Kidney tubule cell (primary cell): ENCODE measurements at regions not wholly inside any gene's neighbourhood (a gene's known extent, or its start where the extent isn't known, plus 50 kb on each side); places are given as distances from the start of the nearest gene placed in this dataset.
"Not testable (repeated sequence)": the region's sequence is repeated elsewhere in the genome, so short reads cannot be mapped to it uniquely, and the experiment has no call there.

Source experiments
- DNase-seq: peaks from one replicate; pipeline ENCODE4 v3.0.0-alpha.2; 2018; ENCODE audit warnings: low spot score

DNA sequence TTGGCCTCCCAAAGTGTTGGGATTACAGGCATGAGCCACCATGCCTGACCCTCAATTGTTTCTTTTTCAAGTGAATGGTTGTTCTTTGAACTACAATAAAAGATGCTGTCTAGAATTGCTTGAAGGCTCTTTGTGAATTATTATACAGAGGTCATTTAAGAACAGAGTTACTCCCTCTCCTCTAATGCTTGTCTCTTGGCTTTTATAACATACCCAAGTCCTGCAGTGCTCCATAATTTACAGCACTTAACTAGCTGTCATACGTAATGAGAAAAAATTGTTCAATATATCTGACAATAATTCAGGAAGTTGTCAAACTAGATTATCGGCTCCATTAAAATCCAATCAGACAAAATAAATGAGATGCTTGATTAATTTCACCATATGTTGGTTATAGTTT lies 823.0 kb upstream of the ATXN7L3B start:
- no peak for DNase-seq

DNA sequence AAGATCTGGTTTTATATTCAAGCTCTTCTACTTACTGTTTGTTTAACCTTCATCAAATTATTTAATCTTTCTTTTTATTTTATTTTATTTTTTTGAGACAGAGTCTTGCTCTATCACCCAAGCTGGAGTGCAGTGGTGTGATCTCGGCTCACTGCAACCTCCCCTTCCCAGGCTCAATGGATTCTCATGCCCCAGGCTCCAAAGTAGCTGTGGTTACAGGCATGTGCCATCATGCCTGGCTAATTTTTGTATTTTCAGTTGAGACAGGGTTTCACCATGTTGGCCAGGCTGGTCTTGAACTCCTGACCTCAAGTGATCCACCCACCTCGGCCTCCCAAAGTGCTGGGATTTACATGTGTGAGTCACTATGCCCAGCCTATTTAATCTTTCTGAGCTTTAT lies 821.5 kb upstream of the ATXN7L3B start:
- DNase-seq, result not testable (repeated sequence)

DNA sequence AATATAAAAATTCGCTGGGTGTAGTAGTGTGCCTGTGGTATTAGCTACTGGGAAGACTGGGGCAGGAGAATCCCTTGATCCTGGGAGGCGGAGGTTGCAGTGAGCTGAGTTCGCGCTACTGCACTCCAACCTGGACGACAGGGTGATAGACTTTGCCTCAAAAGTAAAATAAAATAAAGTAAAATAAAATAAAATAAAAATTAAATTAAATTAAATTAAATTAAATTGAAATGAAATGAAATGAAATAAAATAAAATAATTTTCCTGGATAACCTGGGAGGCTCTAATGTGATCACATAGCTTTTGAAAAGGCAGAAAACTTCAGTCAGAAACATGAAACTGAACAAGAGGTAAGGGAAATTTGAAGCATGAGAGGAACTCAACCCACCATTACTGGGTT lies 818.4 kb upstream of the ATXN7L3B start:
- DNase-seq, result no peak

DNA sequence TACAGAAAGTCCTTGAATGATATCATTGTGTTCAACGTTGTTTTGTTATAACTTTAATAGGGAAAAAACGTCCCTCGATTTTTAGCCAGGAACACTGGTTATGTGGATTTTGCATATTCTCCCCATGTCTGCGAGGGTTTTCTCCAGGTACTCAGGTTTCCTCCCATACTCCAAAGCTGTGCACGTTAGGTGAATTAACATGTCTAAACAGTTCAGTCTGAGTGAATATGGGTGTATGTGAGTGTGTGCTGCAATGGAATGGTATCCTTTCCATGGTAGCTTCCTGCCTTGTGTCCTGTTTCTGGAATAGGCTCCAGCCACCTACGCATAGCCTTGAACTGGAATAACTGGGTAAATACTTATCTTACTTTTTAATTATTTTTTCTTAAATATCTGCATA lies 810.8 kb upstream of the ATXN7L3B start:
- no peak for DNase-seq

DNA sequence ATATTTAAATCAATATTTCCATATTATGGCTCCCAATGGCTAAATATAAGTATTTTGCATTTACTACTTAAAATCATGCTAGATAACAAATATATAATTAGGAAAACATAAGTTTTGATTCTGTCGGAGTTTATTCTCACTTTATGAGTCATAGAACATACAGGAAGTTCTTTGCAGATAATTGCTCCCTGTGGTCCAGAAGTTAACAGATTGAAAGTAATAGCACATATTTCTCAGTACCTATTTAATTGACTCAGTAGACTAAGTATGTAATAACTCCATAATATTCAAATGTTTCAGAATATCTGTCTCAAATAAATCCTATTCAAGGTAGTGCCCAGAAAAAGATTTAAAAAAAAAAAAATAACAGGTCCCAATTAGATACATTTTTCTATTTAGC lies 806.0 kb upstream of the ATXN7L3B start:
- DNase-seq, result peak; percentile 1

DNA sequence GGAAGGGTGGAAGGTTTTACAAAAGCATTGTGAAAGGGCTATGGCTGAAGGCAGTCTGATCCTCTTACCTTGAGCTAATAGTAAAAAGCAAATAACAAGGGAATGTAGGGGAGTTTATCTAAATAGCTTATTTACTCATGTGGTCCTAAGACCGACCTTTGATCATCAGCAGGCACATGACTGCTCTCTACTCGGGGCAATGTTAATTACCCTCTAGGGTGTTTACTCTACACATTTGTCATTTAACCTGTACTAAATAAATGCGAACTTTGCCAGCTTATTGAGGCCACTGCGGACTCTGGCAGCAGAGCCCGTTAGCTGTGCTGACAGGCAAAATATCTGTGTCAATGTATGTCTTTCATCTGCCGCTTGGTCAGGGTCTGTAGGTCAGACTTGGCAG lies 768.3 kb upstream of the ATXN7L3B start:
- no peak for DNase-seq

DNA sequence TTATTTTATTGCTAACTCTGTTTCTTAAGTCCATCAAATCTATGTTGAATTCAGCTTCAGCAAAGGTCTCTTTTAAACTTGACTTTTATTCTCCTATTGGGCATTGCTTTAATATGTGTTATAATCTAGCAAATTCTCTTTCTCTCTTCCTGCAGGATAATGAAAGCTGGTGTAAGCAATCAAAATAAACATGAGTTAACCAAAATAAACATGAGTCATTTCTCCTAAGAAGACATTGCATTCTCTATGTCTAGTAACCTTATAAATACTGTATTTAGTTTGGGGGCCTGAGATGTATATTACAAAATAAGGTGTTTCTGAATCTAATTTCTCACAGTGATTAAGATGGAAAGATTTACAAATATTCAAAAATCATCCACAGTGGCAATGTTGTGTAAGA lies 739.1 kb upstream of the ATXN7L3B start:
- DNase-seq, result no peak

DNA sequence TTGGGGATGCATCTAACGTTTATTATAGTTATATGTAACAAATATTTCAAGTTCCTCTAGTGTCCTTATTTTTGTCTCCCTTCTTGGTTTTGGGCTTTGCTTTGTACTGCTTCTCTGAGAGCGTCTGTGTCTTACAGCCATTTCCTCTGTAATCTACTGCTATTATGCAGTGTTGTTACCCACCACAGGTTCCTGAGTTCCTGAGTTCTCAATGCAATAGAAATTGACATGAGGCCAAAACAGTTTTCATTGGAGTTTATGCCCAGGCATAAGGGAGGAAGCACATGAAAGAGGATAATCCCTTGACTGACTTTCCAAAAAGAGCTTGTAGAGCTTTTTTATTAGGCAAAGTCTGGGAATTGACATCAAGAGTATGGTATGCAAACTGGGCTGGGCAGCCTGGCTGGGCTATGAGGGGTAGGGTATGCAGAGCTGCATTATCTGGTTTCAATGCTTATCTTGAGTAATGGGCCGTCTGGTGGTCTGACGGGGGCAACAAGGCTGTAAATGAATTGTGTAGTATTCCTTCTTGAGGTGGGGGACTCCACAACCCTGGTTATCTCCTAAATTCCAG lies 722.5 kb upstream of the ATXN7L3B start:
- DNase-seq, result no peak

DNA sequence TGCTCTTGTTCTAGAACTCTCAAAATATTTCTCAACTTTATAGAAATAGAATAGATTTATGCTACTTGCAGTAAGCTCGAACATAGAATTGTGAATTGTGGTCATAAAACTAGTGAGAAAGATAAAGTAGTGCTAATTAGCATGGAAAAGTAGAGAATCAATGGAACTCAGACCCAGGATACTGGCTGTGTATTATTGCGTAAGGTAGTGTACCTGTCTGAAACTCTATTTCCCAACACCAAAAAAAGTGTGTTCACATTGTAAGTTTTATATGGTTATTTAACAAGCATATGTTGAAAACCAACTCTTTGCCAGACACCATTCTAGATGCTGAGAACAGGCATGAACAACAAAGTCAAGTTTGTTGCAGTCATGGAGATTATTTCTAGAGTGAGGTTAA lies 720.5 kb upstream of the ATXN7L3B start:
- no peak for DNase-seq

DNA sequence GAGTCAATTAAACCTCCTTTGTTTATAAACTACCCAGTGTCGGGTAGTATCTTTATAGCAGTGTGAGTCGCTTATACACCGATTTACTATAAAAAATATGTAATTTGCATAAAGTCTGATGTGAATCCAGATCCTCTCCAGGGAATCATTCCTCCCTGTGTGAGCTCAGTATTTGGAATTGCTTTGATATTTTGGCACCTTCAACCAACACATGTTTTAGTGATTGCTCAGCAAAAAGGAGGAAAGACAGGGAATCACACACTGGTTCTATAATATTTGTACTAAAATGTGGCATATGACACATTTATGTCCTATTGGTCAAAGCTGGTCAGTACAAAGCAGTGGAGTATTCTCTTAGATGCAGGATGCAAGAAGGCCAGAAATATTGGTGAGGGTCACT lies 703.9 kb upstream of the ATXN7L3B start:
- no peak for DNase-seq

DNA sequence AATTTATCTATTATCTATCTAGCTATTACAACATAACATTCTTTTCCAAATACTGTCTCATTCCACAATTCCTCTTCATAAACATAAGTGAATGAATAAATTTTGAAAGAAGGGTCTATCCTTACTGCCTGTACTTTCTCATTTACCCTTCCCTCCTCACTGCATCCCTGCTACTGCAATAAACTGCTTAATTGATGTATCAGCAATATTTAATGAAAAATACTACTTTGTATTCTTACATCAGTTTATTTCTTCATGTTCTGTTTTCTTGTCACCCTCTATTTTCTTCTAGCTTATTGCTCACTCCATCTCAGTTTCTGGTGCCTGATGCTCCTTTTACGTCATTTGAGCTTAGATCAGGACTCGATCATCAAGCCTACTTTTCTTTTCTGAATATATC lies 695.7 kb upstream of the ATXN7L3B start:
- DNase-seq, result no peak

DNA sequence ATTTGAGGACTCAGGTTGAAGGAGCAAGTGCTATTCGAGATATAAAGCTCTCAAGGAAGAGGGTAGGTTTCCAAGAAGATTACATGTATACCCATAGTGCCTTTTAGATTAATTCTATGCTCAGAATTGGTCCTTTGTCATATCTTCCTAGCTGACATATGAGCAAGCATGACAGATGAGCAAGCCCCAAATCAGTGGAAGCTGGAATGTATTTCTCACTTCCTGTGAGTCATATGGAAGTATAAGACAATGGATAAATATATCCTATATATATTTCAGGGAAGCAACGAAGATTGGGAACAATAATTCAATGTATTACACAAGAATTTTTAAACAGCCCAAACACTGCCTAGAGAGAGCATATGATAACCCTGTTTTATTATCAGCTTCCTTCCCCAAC lies 674.1 kb upstream of the ATXN7L3B start:
- DNase-seq, result peak; percentile 61

DNA sequence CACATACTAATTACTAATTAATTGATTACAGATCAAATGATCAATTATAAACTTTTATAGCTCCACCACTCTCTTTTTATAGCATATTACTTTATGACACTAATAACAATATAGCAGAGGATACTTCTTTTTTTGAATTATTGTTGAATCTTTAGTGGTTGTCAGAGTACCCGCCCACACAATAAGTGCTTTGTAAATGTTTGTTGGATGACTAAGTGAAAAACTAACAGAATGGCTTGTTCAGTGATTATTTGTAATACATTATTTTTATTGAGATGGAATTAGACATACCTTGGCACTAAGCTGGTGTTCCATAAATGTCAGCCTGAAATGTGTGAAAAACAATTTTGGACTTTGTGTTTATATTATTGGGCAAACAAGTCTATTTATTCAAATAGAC lies 670.5 kb upstream of the ATXN7L3B start:
- no peak for DNase-seq

DNA sequence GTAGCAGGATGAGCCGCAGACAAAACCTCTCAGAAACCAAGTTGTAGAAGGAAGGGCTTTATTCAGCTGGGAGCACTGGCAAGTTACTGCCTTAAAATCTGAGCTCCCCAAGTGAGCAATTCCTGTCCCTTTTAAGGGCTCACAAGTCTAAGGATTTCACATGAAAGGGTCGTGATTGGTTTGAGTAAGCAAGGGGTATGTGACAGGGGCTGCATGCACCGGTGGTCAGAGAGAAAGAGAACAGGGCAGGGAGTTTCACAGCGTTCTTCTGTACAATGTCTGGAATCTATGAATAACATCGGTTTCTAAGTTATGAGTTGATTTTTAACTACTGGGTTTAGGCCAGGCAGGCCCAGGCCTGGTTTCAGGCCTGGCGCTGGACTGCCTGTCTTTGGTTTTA lies 660.3 kb upstream of the ATXN7L3B start:
- peak; percentile 87 for DNase-seq

DNA sequence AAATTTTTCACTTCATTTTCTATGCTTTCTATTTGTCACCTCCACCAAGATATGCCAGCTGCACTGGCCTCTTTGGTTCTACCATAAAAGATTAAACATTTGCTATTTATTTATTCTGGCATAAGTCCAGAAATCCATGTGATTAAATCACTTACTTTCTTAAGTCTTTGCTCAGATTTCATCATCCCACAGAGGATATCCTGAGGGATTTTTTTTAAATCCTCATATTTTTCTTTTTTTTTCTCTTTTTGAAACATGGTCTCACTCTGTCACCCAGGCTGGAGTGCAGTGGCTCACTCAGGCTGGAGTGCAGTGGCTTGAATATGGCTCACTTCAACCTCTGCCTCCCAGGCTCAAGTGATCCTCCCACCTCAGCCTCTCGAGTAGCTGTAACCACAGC lies 645.4 kb upstream of the ATXN7L3B start:
- peak; percentile 73 for DNase-seq

DNA sequence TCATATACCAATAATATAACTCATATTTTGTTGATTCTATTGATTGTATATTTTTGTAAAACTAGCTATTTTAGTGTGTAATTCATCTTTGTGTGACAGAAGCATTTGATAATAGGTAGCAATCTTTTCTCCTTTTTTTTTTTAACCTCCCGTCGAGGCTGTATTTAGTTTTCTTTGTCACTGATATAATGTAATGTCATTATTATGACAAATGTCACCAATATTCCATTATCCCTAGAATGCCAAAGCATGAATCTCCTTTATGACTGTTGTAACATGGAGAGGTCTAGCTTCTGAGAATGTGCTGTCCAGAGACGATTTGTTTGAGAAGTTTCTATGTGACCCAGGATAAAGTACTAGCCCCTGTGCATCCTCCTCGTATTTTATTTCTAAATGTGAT lies 639.0 kb upstream of the ATXN7L3B start:
- DNase-seq, result no peak

DNA sequence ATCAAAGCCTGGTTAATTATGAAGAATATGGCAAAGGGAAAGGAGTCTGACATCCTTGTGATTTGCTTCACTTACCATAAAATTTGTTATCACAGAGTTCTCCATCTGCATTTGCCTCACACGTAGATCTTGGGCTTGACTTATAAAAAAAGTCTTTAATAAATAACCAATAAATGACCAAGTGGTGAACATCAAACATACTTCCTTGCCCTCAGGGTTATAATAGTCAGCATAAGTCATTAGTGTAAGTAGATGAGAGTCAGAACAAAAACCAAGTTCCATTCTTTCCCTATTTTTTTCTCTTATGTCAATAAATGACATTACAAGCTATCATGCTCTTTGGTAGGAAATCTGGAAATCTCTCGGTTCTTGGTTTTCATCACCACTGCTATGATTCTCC lies 635.4 kb upstream of the ATXN7L3B start:
- DNase-seq, result peak; percentile 86

DNA sequence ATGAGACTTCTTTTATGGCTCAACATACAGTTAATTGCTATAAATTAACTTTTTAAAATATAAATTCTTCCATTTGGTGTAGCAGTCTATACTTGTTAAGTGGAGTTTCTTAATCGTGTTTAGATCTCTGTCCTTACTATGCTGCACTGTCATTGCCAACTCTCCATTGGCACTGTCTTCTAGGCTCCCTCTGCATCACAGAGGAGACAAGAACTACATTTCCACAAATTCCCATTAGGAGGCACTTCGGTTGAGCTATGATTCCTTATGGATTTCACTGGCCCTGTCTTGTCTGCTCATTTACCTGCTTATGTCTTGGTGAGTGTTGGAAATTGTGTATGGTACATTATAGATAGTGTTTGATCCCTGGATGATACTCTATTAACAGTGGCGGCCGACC lies 630.9 kb upstream of the ATXN7L3B start:
- no peak for DNase-seq

DNA sequence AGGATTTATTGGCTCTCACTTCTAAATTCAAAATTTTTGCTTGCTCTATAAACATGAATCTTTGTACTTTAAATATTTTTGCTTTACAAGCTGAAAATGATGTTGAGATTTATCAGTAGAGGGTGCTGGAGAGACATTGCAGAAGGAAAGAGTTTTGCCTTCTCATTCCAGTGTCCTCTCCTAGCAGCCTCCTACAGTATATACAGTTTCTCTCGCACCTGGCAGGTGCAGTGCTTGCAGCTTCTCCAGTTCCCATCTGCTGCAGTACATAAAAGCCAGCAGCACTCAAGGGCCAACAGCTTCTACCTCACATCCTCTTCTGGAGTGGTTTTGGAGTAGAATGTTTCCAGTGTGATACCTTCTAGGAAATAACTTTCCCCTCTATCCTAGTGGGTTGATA lies 601.8 kb upstream of the ATXN7L3B start:
- DNase-seq, result peak; percentile 9

DNA sequence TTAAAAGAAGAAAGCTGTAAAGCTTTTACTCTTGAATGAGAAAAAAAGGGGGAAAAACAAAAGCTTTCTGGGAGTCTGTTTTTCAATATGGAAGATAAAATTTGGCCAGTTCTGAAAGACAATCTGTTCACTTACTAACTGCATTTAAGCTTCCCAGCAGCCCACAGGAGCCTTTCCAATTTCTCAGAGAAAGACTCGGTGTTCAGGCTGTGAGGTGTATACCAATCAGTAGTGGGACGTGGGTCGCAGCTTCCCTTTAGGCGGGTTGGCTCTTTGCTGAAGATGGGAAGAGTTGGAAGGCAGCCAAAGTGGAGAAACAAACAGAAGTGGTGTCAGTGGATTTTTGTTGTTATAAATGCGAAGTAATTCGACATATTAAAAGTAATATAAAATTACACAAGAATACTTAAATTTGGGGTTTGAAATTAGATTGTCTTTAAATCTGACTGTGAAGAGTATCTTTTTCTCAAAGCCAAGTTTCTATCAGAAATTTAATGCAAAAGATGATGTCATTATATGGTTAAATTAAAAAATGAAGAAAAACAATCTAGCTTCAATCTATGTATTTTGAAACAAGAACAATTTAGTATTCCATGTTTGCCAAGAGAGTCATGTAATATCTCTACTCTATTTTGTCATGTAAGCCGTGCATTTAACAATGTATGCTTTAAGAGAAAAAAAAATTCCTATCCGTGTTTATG lies 590.2 kb upstream of the ATXN7L3B start:
- no peak for DNase-seq

DNA sequence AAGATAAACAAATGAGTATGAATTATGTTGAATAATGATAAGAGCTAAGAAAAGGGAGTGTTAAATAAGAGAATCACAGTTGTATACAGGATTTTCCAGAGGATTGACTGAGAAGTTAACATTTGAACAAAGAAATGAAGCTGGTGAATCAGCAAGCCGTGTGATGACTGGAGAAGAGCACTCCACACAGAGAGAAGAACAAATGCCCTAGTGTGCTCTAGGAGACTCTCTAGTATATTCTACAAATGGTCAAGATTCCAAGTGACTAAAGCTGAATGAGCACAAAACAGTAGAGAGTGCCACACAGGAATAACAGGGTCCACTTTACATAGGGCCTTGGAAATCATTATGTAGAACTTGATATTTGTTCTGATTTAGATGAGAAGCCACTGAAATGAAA lies 587.1 kb upstream of the ATXN7L3B start:
- DNase-seq, result peak; percentile 2

DNA sequence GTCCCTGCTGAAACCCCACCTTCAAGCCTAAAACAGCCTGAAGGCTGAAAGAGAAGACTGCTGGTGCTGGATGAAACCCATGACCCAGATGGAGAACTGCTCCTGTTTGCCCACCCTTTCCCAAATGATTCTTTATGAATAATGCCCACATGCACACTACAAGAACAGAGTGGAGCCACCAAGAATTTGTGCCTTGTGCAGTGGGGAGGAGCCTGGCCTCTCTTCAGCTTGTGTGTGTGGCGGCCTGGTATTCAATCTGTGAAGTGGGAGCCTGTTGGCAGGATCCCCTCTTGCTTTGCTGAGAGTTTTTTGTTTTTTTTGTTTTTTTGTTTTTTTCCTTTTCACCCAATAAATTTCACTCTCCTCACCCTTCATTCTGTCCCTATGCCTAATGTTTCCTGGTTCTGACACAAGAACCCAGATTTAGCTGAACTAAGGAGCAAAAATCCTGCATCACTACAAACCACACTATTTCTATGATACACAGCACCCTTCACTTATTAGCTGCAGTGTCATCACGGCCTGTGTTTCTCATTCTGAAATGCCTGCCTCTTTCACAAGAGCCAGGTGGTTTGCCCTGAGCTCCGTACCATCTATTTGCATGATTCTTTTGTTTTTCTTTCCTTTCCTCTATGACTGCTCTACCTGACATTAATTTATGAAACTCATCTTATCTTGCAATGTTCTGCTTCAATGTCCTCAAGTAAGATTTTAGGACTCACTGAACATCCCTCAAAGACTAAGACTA lies 585.5 kb upstream of the ATXN7L3B start:
- no peak for DNase-seq

DNA sequence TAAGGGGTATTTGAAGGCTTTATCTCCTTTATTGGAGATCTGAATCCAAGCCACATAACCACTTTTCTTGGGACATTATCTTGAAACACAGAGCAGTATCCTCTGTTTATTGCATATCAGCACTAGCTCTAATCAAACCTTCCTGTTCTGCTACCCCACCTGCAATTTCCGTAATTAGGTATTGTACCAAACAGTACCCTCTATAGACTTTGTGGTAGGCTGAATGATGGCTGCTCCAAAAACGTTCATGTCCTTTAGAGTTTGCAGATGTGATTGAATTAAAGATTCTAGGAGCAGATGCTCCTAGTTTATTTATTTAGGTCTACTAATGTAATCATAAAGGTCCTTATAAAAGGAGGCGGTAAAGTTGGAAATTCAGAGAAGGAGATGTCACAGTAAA lies 573.0 kb upstream of the ATXN7L3B start:
- no peak for DNase-seq

DNA sequence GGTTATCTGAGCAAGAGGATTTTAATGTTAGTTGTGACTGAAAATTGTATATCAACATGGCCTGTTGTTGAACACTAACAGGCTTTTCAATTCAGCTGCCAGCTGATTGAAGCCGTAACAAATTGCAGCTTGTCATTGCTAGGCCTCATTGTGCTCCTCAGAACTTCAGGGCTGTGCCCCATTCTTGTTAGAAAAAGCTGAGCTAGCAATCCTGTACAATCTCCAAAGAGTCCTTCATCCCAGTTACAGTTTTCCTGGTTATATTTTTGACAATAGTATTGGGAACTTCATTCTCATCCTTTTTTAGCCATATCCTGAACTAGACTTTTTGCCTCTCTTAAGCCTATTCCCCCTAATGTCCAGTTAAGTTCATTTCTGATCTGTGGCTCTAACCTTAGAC lies 564.1 kb upstream of the ATXN7L3B start:
- no peak for DNase-seq
